GM12891 (cell line): ENCODE measurements at regions not wholly inside any gene's neighbourhood (a gene's known extent, or its start where the extent isn't known, plus 50 kb on each side); places are given as distances from the start of the nearest gene placed in this dataset.

ENCODE experiments used
- PAX5 ChIP-seq: IDR thresholded peaks from 2 replicates; pipeline ENCODE4 v1.6.1; 2011; ENCODE audit warnings: low read length, moderate library complexity, mild to moderate bottlenecking; ENCODE audit not compliant: insufficient read depth, severe bottlenecking
- POLR2A ChIP-seq: IDR thresholded peaks from 2 replicates; pipeline ENCODE4 v1.6.1; 2011; ENCODE audit warnings: low read depth, low read length, control low read depth
- POLR2AphosphoS5 ChIP-seq: IDR thresholded peaks from 2 replicates; pipeline ENCODE4 v1.6.1; 2011; ENCODE audit warnings: low read depth, low read length, control low read depth
- POU2F2 ChIP-seq: IDR thresholded peaks from 2 replicates; pipeline ENCODE4 v1.6.1; 2011; ENCODE audit warnings: low read depth, mild to moderate bottlenecking, control low read depth, low read length, moderate library complexity
- SPI1 ChIP-seq: IDR thresholded peaks from 2 replicates; pipeline ENCODE4 v1.6.1; 2011; ENCODE audit warnings: low read depth, low read length, control low read depth
- TAF1 ChIP-seq: IDR thresholded peaks from 2 replicates; pipeline ENCODE4 v1.6.1; 2011; ENCODE audit warnings: low read depth, low read length, control low read depth

GRCh38 chr1:117753232-117753631 is 147.4 kb downstream of the TENT5C start:
- TF ChIP-seq TAF1 (no peak), POLR2A (no peak), POLR2AphosphoS5 (no peak), PAX5 (no peak), SPI1 (no peak), POU2F2 (no peak)
